K562 (cell line): ENCODE measurements at regions not wholly inside any gene's neighbourhood (a gene's known extent, or its start where the extent isn't known, plus 50 kb on each side); places are given as distances from the start of the nearest gene placed in this dataset.

ENCODE experiments used
- ATAC-seq: fragments of 200-7000 bp; cut with Tn5 transposase; 3 replicates; pipeline ENCODE4 v1.9.1; 2020; ENCODE audit warnings: moderate library complexity
- BruUV-seq: library from RNA; stranded (reverse); fragments of 400-500 nt; replicated peaks from 2 replicates; lab custom pipeline; 2021; lab: Mats Ljungman, UMichigan
- CTCF ChIA-PET: fragments of 300-600 bp; formaldehyde crosslinking; extraction: SDS; loops from one replicate; lab custom pipeline; 2021; ENCODE audit warnings: low intra/inter-chr PET ratio; lab: Yijun Ruan, JAX
- POLR2A ChIA-PET: fragments of 300-600, 350-650 bp; sonication (Branson Sonifier 250); formaldehyde crosslinking; extraction: SDS; loops from one replicate; lab custom pipeline; 2021; ENCODE audit warnings: antibody characterized with exemption, inconsistent platforms; lab: Yijun Ruan, JAX
- DNase-seq, 4 experiments: peaks; one replicate each; pipeline versions ENCODE4 v3.0.0 to v3.0.0-alpha.2; 2011 to 2018; ENCODE audit warnings: low spot score in 3 of 4, mixed read lengths in 3 of 4; ENCODE audit errors: extremely low read depth in 1 of 4
- FAIRE-seq: peaks from 2 replicates; lab custom pipeline; 2011; peaks lifted over from hg19 to GRCh38; lab: Jason Lieb, UNC
- H2AFZ ChIP-seq: 2 replicates; pipeline ENCODE4 v1.6.0; 2011; ENCODE audit warnings: low read depth, low read length, control low read depth, inconsistent platforms
- H3K27ac ChIP-seq: fragments of 200-600 bp; 3 replicates; pipeline ENCODE4 v1.8.0; 2011; ENCODE audit warnings: low read depth, mild to moderate bottlenecking, control low read depth, inconsistent platforms, low read length, moderate library complexity, mixed read lengths; ENCODE audit errors: extremely low read depth
- H3K27me3 ChIP-seq, 2 experiments: fragments of 300-600 bp in 1 of 2; 2 replicates in 1 of 2; 3 replicates in 1 of 2; pipeline versions ENCODE4 v1.6.0 to v1.8.0; 2011; ENCODE audit warnings: inconsistent platforms in 2 of 2, low read length in 2 of 2, mild to moderate bottlenecking in 1 of 2, mixed read lengths in 1 of 2, moderate library complexity in 1 of 2; ENCODE audit not compliant: control insufficient read depth in 2 of 2, insufficient read depth in 2 of 2
- H3K36me3 ChIP-seq: fragments of 300-600 bp; 3 replicates; pipeline ENCODE4 v1.8.0; 2011; ENCODE audit warnings: mild to moderate bottlenecking, low read length, inconsistent platforms; ENCODE audit not compliant: control insufficient read depth, insufficient read depth
- H3K4me1 ChIP-seq, 2 experiments: fragments of 200-600 bp in 1 of 2; replicated peaks in 1 of 2; 2 replicates in 1 of 2; 3 replicates in 1 of 2; pipeline versions ENCODE4 v1.5.1 to v1.8.0; 2011; ENCODE audit warnings: inconsistent platforms in 2 of 2, low read length in 2 of 2, mild to moderate bottlenecking in 1 of 2, mixed read lengths in 1 of 2, moderate library complexity in 1 of 2; ENCODE audit not compliant: control insufficient read depth in 2 of 2, insufficient read depth in 2 of 2
- H3K4me2 ChIP-seq: 2 replicates; pipeline ENCODE4 v1.6.1; 2011; ENCODE audit warnings: low read length, control low read depth, inconsistent platforms, mixed read lengths; ENCODE audit not compliant: insufficient read depth
- H3K4me3 ChIP-seq: fragments of 200-600 bp; sonication (generic), shearing (Covaris generic); 2 replicates; pipeline ENCODE4 v1.5.1; 2016; ENCODE audit warnings: control low read depth, inconsistent platforms
- H3K79me2 ChIP-seq: fragments of 200-600 bp; 3 replicates; pipeline ENCODE4 v1.8.0; 2011; ENCODE audit warnings: low read length, inconsistent platforms; ENCODE audit not compliant: control insufficient read depth, insufficient read depth
- H3K9ac ChIP-seq, 2 experiments: 2 replicates each; pipeline versions ENCODE4 v1.6.0 to v1.6.1; 2011; ENCODE audit warnings: low read depth in 2 of 2, low read length in 2 of 2, control low read depth in 1 of 2, inconsistent platforms in 1 of 2, mild to moderate bottlenecking in 1 of 2, mixed read lengths in 1 of 2; ENCODE audit not compliant: insufficient read depth in 1 of 2
- H3K9me1 ChIP-seq: one replicate; pipeline ENCODE4 v1.6.0; 2011; ENCODE audit warnings: inconsistent platforms, mild to moderate bottlenecking, low read length, moderate library complexity; ENCODE audit not compliant: control insufficient read depth, insufficient read depth
- H3K9me3 ChIP-seq: replicated peaks from 2 replicates; pipeline ENCODE4 v1.5.1; 2011; ENCODE audit warnings: low read depth, low read length, inconsistent platforms; ENCODE audit not compliant: control insufficient read depth, insufficient read depth
- H4K20me1 ChIP-seq: replicated peaks from 2 replicates; pipeline ENCODE4 v1.6.1; 2011; ENCODE audit warnings: low read length, inconsistent platforms, mixed read lengths; ENCODE audit not compliant: control insufficient read depth, insufficient read depth
- CHD4 ChIP-seq: fragments of 200-600 bp; sonication (generic); IDR thresholded peaks from 3 replicates; pipeline ENCODE4 v1.6.1; 2012; ENCODE audit warnings: low read depth, mild to moderate bottlenecking, mixed read lengths, low read length, inconsistent platforms; ENCODE audit not compliant: insufficient read depth, insufficient replicate concordance, poor library complexity, severe bottlenecking
- KLF16 ChIP-seq: IDR thresholded peaks from 2 replicates; pipeline ENCODE4 v1.6.1; 2016; ENCODE audit warnings: antibody characterized with exemption
- NBN ChIP-seq: fragments of 450-650 bp; IDR thresholded peaks from 2 replicates; pipeline ENCODE4 v1.6.1; 2016; ENCODE audit warnings: low read depth, mild to moderate bottlenecking
- PCBP1 ChIP-seq: fragments of 200-400 bp; formaldehyde crosslinking; IDR thresholded peaks from 2 replicates; pipeline ENCODE4 v1.6.1; 2018; ENCODE audit warnings: mild to moderate bottlenecking, low read depth, low read length; ENCODE audit not compliant: poor library complexity, severe bottlenecking
- RFX1 ChIP-seq: fragments of 450-650 bp; IDR thresholded peaks from 2 replicates; pipeline ENCODE4 v1.6.1; 2016; ENCODE audit warnings: mild to moderate bottlenecking, moderate library complexity
- SMAD3 ChIP-seq: fragments of 450-650 bp; formaldehyde crosslinking; conservative IDR thresholded peaks from 2 replicates; pipeline ENCODE4 v1.4.0; 2020; ENCODE audit warnings: mild to moderate bottlenecking
- ZFP36 ChIP-seq: fragments of 150-350 bp; IDR thresholded peaks from 2 replicates; pipeline ENCODE4 v1.6.1; 2018; ENCODE audit warnings: low read length, low read depth; ENCODE audit not compliant: partially characterized antibody
- ZNF121 ChIP-seq: sonication (generic); formaldehyde crosslinking; conservative IDR thresholded peaks from 2 replicates; pipeline ENCODE4 v1.8.0; 2022; ENCODE audit warnings: missing genetic modification reagents
- ZNF224 ChIP-seq: sonication (generic); formaldehyde crosslinking; IDR thresholded peaks from 2 replicates; pipeline ENCODE4 v1.8.0; 2022; ENCODE audit warnings: mild to moderate bottlenecking, missing genetic modification reagents
- ZNF384 ChIP-seq: IDR thresholded peaks from 2 replicates; pipeline ENCODE4 v1.6.1; 2012; ENCODE audit warnings: low read depth, low read length, improper control_type of control experiment
- WGBS: fragments of 100-300 bp; shearing (Covaris generic); methylation state at CpG from one replicate; pipeline ENCODE4 v1.1.6; 2016; ENCODE audit warnings: low coverage, mixed read lengths; ENCODE audit not compliant: insufficient coverage; ENCODE audit errors: missing lambda C conversion rate; 5-methylcytosine and 5-hydroxymethylcytosine counted together
- in situ Hi-C: fragments of 300-500 bp; cut with MboI; formaldehyde crosslinking; loops from 4 replicates; pipeline ENCODE4 v1.15.0; 2018; ENCODE audit warnings: inconsistent platforms, mixed read lengths
- intact Hi-C: fragments of 100-400 bp; cut with micrococcal nuclease; formaldehyde crosslinking; loops from 2 replicates; pipeline ENCODE4 v1.14.2; 2022
- TF ChIP-seq, protein P1 (sequence below): fragments of 250-450 bp; sonication (Bioruptor Pico); IDR thresholded peaks from 2 replicates; pipeline ENCODE4 v1.5.0; 2021
- TF ChIP-seq, protein P2 (sequence below), 2 experiments: fragments of 150-350 bp in 1 of 2; IDR thresholded peaks; 2 replicates each; pipeline ENCODE4 v1.6.1; 2012 to 2016; ENCODE audit warnings: low read depth in 2 of 2, low read length in 2 of 2, mild to moderate bottlenecking in 1 of 2, moderate library complexity in 1 of 2
- TF ChIP-seq, protein P3 (sequence below): sonication (generic); formaldehyde crosslinking; IDR thresholded peaks from 2 replicates; pipeline ENCODE4 v1.8.0; 2022; ENCODE audit warnings: mild to moderate bottlenecking, missing genetic modification reagents

DNA sequence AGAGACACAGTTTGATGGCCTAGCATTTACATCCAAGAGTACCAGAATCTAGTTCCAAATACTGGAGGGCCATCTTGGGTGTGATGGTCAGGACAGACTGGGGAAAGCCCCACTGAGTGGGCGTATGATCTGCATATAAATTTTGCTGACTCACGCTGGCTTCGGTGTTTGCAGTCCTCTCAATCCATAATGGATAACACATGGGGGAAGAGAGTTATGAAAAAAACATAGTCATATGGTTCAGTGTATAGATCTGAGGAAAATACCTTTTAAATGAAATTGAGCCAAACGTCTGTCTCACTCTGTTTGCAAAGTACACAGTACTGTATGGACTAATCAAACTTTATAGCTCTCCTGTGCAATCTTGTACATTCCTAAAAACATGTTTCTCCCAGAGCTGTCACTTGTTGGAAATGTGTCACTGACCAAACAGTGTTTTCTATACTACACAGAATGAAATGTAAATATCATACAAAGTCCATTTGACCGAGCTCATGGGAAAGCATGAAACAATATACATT, 125.3 kb upstream of the THBS1 start:
- peak; percentile 86 for ATAC-seq
- Histone ChIP-seq H3K4me2 (no peak overlapping the region; the same call in 1 of the 2 replicates), H3K9me1 (no peaks in the 10 kb centered on the region), H3K4me1 (peaks cover 0 to 15% of the 10 kb centered on the region in 2 experiments; a peak in 3 of 5 replicates), H3K9me3 (no peaks in the 10 kb centered on the region), H4K20me1 (no peaks in the 10 kb centered on the region), H3K79me2 (no peaks in the 10 kb centered on the region), H2AFZ (peak overlapping the region; percentile 54), H3K9ac (no peak overlapping the region), H3K36me3 (no peaks in the 10 kb centered on the region), H3K27me3 (no peaks in the 10 kb centered on the region; a peak in 1 of 5 replicates), H3K27ac (0 out of 3 replicates have a peak overlapping the region, but pooled peaks have one; percentile 2), H3K4me3 (no peak overlapping the region)
- intact Hi-C loops, result loop anchor here (10.0 kb wide), 2 partner anchors 59 to 109 kb away; no protein-coding TSS in a partner anchor
- 2% methylated on average over 5 of the region's 5 CpGs for WGBS
- DNase-seq, result peak; percentile 47 to 70 (median 58)
- CTCF ChIA-PET, result no interaction called here
- peak; percentile 80 for FAIRE-seq
- POLR2A ChIA-PET, result interaction anchor here (0.5 to 2.2 kb wide), 2 partner anchors 10 to 749 kb away, joined by 3 to 4 read pairs; no protein-coding TSS in a partner anchor
- no TSS peak for BruUV-seq
- in situ Hi-C loops, result no loop called here
- TF ChIP-seq ZNF224 (CRISPR knock-in tag) (no peak), ZNF121 (CRISPR knock-in tag) (no peak), SMAD3 (CRISPR knock-in tag) (no peak), ZFP36 (no peak), PCBP1 (no peak), NBN (no peak), RFX1 (no peak), KLF16 (no peak), ZNF384 (no peak), CHD4 (no peak)
- TF ChIP-seq, protein P1, sequence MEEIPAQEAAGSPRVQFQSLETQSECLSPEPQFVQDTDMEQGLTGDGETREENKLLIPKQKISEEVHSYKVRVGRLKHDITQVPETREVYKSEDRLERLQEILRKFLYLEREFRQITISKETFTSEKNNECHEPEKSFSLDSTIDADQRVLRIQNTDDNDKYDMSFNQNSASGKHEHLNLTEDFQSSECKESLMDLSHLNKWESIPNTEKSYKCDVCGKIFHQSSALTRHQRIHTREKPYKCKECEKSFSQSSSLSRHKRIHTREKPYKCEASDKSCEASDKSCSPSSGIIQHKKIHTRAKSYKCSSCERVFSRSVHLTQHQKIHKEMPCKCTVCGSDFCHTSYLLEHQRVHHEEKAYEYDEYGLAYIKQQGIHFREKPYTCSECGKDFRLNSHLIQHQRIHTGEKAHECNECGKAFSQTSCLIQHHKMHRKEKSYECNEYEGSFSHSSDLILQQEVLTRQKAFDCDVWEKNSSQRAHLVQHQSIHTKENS (CRISPR knock-in tag), result no peak
- TF ChIP-seq, protein P2, sequence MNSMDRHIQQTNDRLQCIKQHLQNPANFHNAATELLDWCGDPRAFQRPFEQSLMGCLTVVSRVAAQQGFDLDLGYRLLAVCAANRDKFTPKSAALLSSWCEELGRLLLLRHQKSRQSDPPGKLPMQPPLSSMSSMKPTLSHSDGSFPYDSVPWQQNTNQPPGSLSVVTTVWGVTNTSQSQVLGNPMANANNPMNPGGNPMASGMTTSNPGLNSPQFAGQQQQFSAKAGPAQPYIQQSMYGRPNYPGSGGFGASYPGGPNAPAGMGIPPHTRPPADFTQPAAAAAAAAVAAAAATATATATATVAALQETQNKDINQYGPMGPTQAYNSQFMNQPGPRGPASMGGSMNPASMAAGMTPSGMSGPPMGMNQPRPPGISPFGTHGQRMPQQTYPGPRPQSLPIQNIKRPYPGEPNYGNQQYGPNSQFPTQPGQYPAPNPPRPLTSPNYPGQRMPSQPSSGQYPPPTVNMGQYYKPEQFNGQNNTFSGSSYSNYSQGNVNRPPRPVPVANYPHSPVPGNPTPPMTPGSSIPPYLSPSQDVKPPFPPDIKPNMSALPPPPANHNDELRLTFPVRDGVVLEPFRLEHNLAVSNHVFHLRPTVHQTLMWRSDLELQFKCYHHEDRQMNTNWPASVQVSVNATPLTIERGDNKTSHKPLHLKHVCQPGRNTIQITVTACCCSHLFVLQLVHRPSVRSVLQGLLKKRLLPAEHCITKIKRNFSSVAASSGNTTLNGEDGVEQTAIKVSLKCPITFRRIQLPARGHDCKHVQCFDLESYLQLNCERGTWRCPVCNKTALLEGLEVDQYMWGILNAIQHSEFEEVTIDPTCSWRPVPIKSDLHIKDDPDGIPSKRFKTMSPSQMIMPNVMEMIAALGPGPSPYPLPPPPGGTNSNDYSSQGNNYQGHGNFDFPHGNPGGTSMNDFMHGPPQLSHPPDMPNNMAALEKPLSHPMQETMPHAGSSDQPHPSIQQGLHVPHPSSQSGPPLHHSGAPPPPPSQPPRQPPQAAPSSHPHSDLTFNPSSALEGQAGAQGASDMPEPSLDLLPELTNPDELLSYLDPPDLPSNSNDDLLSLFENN (IDR thresholded peaks at IDR 0.05; ENCODE audit: low read depth in 2 of 2, low read length in 2 of 2), result no peak
- TF ChIP-seq, protein P3, sequence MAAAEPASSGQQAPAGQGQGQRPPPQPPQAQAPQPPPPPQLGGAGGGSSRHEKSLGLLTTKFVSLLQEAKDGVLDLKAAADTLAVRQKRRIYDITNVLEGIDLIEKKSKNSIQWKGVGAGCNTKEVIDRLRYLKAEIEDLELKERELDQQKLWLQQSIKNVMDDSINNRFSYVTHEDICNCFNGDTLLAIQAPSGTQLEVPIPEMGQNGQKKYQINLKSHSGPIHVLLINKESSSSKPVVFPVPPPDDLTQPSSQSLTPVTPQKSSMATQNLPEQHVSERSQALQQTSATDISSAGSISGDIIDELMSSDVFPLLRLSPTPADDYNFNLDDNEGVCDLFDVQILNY (CRISPR knock-in tag), result no peak
